Ishikawa (cell line): ENCODE measurements at regions not wholly inside any gene's neighbourhood (a gene's known extent, or its start where the extent isn't known, plus 50 kb on each side); places are given as distances from the start of the nearest gene placed in this dataset.

Source experiments
- CEBPB ChIP-seq: IDR thresholded peaks from 2 replicates; pipeline ENCODE4 v1.6.1; 2012
- CREB1 ChIP-seq: IDR thresholded peaks from 2 replicates; pipeline ENCODE4 v1.6.1; 2012; ENCODE audit warnings: low read depth
- EP300 ChIP-seq: IDR thresholded peaks from 2 replicates; pipeline ENCODE4 v1.6.1; 2012; ENCODE audit warnings: borderline replicate concordance
- FOXM1 ChIP-seq: IDR thresholded peaks from 2 replicates; pipeline ENCODE4 v1.6.1; 2012; ENCODE audit warnings: low read depth, borderline replicate concordance
- MAX ChIP-seq: IDR thresholded peaks from 2 replicates; pipeline ENCODE4 v1.6.1; 2012
- RAD21 ChIP-seq: IDR thresholded peaks from 2 replicates; pipeline ENCODE4 v1.6.1; 2012; ENCODE audit warnings: low read depth
- REST ChIP-seq: IDR thresholded peaks from 2 replicates; pipeline ENCODE4 v1.6.1; 2012; ENCODE audit warnings: low read depth, mild to moderate bottlenecking
- TAF1 ChIP-seq: IDR thresholded peaks from 2 replicates; pipeline ENCODE4 v1.6.1; 2012; ENCODE audit warnings: low read depth, mild to moderate bottlenecking
- YY1 ChIP-seq: IDR thresholded peaks from 2 replicates; pipeline ENCODE4 v1.6.1; 2012; ENCODE audit warnings: low read depth

- TF ChIP-seq CEBPB = no peak
- no peak for TF ChIP-seq EP300
- TF ChIP-seq FOXM1 = no peak
- TF ChIP-seq CREB1 = no peak
- no peak for TF ChIP-seq TAF1
- TF ChIP-seq RAD21 = peak; percentile 46
- no peak for TF ChIP-seq YY1
- no peak for TF ChIP-seq MAX
- TF ChIP-seq REST = no peak
These were observed 53.9 kb upstream of the KIAA1210 start for GRCh38 chrX:119181491-119181890.
